ENCODE measurements at regions not wholly inside any gene's neighbourhood (a gene's known extent, or its start where the extent isn't known, plus 50 kb on each side); places are given as distances from the start of the nearest gene placed in this dataset.

DNA sequence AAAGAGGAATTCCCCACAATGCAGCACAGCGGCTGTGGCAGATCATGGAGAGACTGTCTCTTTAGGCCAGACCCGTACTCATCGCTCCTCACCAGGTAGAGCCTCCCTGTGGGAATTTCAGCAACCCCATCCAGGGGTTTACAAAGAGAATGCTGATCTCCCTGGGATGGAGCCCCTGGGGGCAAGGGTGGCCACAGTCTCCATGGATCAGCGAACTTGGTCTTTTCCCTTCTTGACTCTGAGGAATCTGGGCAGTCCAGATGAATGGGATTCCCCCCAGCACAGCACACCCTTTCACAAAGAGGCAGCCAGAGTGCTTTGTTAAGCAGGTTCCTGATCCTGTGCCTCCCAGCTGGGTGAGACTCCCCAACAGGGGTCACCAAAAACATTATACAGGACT is 108.7 kb upstream of the RGMB start:
- no peak for DNase-seq
- intact Hi-C loops (cut with micrococcal nuclease) = no loop called here
- TF ChIP-seq, protein P1, sequence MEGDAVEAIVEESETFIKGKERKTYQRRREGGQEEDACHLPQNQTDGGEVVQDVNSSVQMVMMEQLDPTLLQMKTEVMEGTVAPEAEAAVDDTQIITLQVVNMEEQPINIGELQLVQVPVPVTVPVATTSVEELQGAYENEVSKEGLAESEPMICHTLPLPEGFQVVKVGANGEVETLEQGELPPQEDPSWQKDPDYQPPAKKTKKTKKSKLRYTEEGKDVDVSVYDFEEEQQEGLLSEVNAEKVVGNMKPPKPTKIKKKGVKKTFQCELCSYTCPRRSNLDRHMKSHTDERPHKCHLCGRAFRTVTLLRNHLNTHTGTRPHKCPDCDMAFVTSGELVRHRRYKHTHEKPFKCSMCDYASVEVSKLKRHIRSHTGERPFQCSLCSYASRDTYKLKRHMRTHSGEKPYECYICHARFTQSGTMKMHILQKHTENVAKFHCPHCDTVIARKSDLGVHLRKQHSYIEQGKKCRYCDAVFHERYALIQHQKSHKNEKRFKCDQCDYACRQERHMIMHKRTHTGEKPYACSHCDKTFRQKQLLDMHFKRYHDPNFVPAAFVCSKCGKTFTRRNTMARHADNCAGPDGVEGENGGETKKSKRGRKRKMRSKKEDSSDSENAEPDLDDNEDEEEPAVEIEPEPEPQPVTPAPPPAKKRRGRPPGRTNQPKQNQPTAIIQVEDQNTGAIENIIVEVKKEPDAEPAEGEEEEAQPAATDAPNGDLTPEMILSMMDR (IDR thresholded peaks at IDR 0.05; ENCODE audit: borderline replicate concordance) = no peak
- Histone ChIP-seq H3K4me1 (no peaks in the 10 kb centered on the region), H3K27ac (replicated peaks) (no peak overlapping the region), H3K9me3 (replicated peaks) (peaks cover 9% of the 10 kb centered on the region), H3K36me3 (no peaks in the 10 kb centered on the region), H3K27me3 (ENCODE audit: low read depth) (no peaks in the 10 kb centered on the region), H3K4me3 (no peak overlapping the region)

DNA sequence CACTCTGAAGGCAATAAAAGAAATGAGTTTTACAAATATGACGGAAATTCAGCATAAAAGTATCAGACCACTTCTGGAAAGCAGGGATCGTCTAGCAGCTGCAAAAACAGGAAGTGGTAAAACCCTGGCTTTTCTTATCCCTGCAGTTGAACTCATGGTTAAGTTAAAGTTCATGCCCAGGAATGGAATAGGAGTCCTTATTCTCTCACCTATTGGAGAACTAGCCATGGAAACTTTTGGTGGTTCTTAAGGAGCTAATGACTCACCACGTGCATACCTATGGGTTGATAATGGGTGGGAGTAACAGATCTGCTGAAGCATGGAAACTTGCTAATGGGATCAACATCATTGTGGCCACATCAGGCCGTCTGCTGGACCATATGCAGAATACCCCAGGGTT is 93.5 kb upstream of the RGMB start:
- H3K9me3 ChIP-seq (replicated peaks) = peaks cover 27% of the 10 kb centered on the region
- no peaks in the 10 kb centered on the region for H3K27me3 ChIP-seq (ENCODE audit: low read depth)
- H3K27ac ChIP-seq (replicated peaks) = no peak overlapping the region
- H3K4me3 ChIP-seq = no peak overlapping the region
- no peaks in the 10 kb centered on the region for H3K4me1 ChIP-seq
- TF ChIP-seq, protein P1 (IDR thresholded peaks at IDR 0.05; ENCODE audit: borderline replicate concordance) = no peak
- intact Hi-C loops (cut with micrococcal nuclease) = no loop called here
- no peak for DNase-seq
- H3K36me3 ChIP-seq = no peaks in the 10 kb centered on the region

GRCh38 chr5:98690002-98690401 is 83.5 kb upstream of the RGMB start:
- Histone ChIP-seq H3K27me3 (ENCODE audit: low read depth) (no peaks in the 10 kb centered on the region), H3K36me3 (no peaks in the 10 kb centered on the region), H3K27ac (replicated peaks) (no peak overlapping the region), H3K4me3 (no peak overlapping the region), H3K9me3 (replicated peaks) (peaks cover 77% of the 10 kb centered on the region), H3K4me1 (no peaks in the 10 kb centered on the region)
- DNase-seq = no peak
- TF ChIP-seq, protein P1 (IDR thresholded peaks at IDR 0.05; ENCODE audit: borderline replicate concordance) = no peak
- intact Hi-C loops (cut with micrococcal nuclease) = no loop called here

DNA sequence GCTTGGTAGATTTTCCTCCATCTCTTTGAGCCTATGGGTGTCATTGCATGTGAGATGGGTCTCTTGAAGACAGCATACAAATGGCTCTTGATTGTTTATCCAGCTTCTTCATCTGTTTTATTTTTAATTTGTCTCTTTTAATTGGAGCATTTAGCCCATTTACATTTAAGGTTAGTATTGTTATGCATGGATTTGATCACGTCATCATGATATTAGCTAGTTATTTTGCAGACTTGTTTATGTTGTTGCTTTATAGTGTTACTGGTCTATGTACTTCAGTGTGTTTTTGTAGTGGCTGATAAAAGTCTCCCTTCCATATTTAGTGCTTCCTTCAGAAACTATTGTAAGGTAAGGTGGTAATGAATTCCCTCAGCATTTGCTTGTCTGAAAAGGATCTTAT is 78.6 kb upstream of the RGMB start:
- Histone ChIP-seq H3K36me3 (no peaks in the 10 kb centered on the region), H3K9me3 (replicated peaks) (peaks cover 53% of the 10 kb centered on the region), H3K4me3 (no peak overlapping the region), H3K27me3 (ENCODE audit: low read depth) (no peaks in the 10 kb centered on the region), H3K4me1 (no peaks in the 10 kb centered on the region), H3K27ac (replicated peaks) (no peak overlapping the region)
- DNase-seq = no peak
- TF ChIP-seq, protein P1 (IDR thresholded peaks at IDR 0.05; ENCODE audit: borderline replicate concordance) = no peak
- intact Hi-C loops (cut with micrococcal nuclease) = no loop called here

GRCh38 chr5:98698359-98698758 is 75.1 kb upstream of the RGMB start:
- Histone ChIP-seq H3K9me3 (replicated peaks) (peaks cover 45% of the 10 kb centered on the region), H3K4me1 (no peaks in the 10 kb centered on the region), H3K27ac (replicated peaks) (no peak overlapping the region), H3K36me3 (no peaks in the 10 kb centered on the region), H3K4me3 (no peak overlapping the region), H3K27me3 (ENCODE audit: low read depth) (no peaks in the 10 kb centered on the region)
- TF ChIP-seq, protein P1 (IDR thresholded peaks at IDR 0.05; ENCODE audit: borderline replicate concordance) = no peak
- intact Hi-C loops (cut with micrococcal nuclease) = no loop called here
- no peak for DNase-seq

- intact Hi-C loops (cut with micrococcal nuclease) = no loop called here
- DNase-seq = no peak
- Histone ChIP-seq H3K27ac (replicated peaks) (no peak overlapping the region), H3K4me1 (no peaks in the 10 kb centered on the region), H3K4me3 (no peak overlapping the region), H3K9me3 (replicated peaks) (peaks cover 42% of the 10 kb centered on the region), H3K27me3 (ENCODE audit: low read depth) (no peaks in the 10 kb centered on the region), H3K36me3 (no peaks in the 10 kb centered on the region)
- TF ChIP-seq, protein P1 (IDR thresholded peaks at IDR 0.05; ENCODE audit: borderline replicate concordance) = no peak
Observed at GRCh38 chr5:98700730-98701129, 72.7 kb upstream of the RGMB start.
